ENCODE measurements at regions not wholly inside any gene's neighbourhood (a gene's known extent, or its start where the extent isn't known, plus 50 kb on each side); places are given as distances from the start of the nearest gene placed in this dataset.

GRCh38 chr11:26040339-26040738 is 291.6 kb upstream of the ANO3 start:
- TF ChIP-seq, protein P1, sequence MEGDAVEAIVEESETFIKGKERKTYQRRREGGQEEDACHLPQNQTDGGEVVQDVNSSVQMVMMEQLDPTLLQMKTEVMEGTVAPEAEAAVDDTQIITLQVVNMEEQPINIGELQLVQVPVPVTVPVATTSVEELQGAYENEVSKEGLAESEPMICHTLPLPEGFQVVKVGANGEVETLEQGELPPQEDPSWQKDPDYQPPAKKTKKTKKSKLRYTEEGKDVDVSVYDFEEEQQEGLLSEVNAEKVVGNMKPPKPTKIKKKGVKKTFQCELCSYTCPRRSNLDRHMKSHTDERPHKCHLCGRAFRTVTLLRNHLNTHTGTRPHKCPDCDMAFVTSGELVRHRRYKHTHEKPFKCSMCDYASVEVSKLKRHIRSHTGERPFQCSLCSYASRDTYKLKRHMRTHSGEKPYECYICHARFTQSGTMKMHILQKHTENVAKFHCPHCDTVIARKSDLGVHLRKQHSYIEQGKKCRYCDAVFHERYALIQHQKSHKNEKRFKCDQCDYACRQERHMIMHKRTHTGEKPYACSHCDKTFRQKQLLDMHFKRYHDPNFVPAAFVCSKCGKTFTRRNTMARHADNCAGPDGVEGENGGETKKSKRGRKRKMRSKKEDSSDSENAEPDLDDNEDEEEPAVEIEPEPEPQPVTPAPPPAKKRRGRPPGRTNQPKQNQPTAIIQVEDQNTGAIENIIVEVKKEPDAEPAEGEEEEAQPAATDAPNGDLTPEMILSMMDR (IDR thresholded peaks at IDR 0.05), result no peak
- TF ChIP-seq POLR2A (IDR thresholded peaks at IDR 0.05), result no peak
- H3K4me1 ChIP-seq, result no peaks in the 10 kb centered on the region
- 62 to 65% methylated on average over 3 of the region's 3 CpGs for WGBS, 2 donors
- DNase-seq, result no peak
- intact Hi-C loops (cut with DNase I; ENCODE audit: low total_unique reads), result no loop called here
- no peaks in the 10 kb centered on the region for H3K27me3 ChIP-seq
- H3K4me3 ChIP-seq, result no peak overlapping the region
- H3K9me3 ChIP-seq, result no peaks in the 10 kb centered on the region
- no peak overlapping the region for H3K27ac ChIP-seq
- H3K36me3 ChIP-seq (ENCODE audit: low read depth, missing control alignments), result no peaks in the 10 kb centered on the region

- DNase-seq, result no peak
- no peaks in the 10 kb centered on the region for H3K36me3 ChIP-seq (ENCODE audit: low read depth, missing control alignments)
- peaks cover 2% of the 10 kb centered on the region for H3K4me1 ChIP-seq
- WGBS, 2 donors, result 92 to 95% methylated on average over 5 to 7 of the region's 7 CpGs
- no peak overlapping the region for H3K27ac ChIP-seq
- no peak overlapping the region for H3K4me3 ChIP-seq
- H3K27me3 ChIP-seq, result no peaks in the 10 kb centered on the region
- no peaks in the 10 kb centered on the region for H3K9me3 ChIP-seq
- intact Hi-C loops (cut with DNase I; ENCODE audit: low total_unique reads), result no loop called here
- TF ChIP-seq, protein P1 (IDR thresholded peaks at IDR 0.05), result no peak
- no peak for TF ChIP-seq POLR2A (IDR thresholded peaks at IDR 0.05)
Measured at GRCh38 chr11:26042113-26042512, 289.8 kb upstream of the ANO3 start.

GRCh38 chr11:26043665-26044064 is 288.3 kb upstream of the ANO3 start:
- H3K27ac ChIP-seq, result no peak overlapping the region
- H3K4me3 ChIP-seq, result no peak overlapping the region
- TF ChIP-seq POLR2A (IDR thresholded peaks at IDR 0.05), result no peak
- TF ChIP-seq, protein P1 (IDR thresholded peaks at IDR 0.05), result no peak
- intact Hi-C loops (cut with DNase I; ENCODE audit: low total_unique reads), result no loop called here
- no peak for DNase-seq
- H3K36me3 ChIP-seq (ENCODE audit: low read depth, missing control alignments), result no peaks in the 10 kb centered on the region
- H3K4me1 ChIP-seq, result peaks cover 5% of the 10 kb centered on the region
- no peaks in the 10 kb centered on the region for H3K9me3 ChIP-seq
- H3K27me3 ChIP-seq, result no peaks in the 10 kb centered on the region
- WGBS, 2 donors, result 84 to 97% methylated on average over 1 of the region's 1 CpG

GRCh38 chr11:26044389-26044788 is 287.5 kb upstream of the ANO3 start:
- no peaks in the 10 kb centered on the region for H3K27me3 ChIP-seq
- H3K9me3 ChIP-seq, result no peaks in the 10 kb centered on the region
- no peak for TF ChIP-seq POLR2A (IDR thresholded peaks at IDR 0.05)
- 90 to 94% methylated on average over 1 of the region's 1 CpG for WGBS, 2 donors
- intact Hi-C loops (cut with DNase I; ENCODE audit: low total_unique reads), result no loop called here
- no peaks in the 10 kb centered on the region for H3K36me3 ChIP-seq (ENCODE audit: low read depth, missing control alignments)
- H3K27ac ChIP-seq, result no peak overlapping the region
- DNase-seq, result no peak
- H3K4me1 ChIP-seq, result peaks cover 7% of the 10 kb centered on the region
- no peak overlapping the region for H3K4me3 ChIP-seq

DNA sequence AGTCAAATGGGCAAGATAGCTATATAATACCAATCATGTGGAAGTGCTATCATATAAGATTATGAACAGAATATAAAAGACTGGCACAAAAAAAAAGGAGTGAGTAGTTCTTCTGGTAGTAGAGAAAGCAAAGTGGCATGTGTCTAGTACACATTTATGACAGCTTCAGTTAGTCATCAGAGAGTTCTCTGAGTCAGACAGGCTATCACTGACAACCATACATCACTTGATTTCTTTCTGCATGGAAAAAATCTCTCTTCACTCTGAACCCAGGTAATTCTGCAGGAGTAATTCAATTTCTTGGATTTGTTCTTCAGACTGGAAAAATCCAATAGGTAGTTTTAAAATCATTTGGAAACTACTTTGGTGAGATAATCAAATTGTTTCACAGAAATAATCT is 286.8 kb upstream of the ANO3 start:
- no peaks in the 10 kb centered on the region for H3K36me3 ChIP-seq (ENCODE audit: low read depth, missing control alignments)
- peaks cover 7% of the 10 kb centered on the region for H3K4me1 ChIP-seq

More for the DNA sequence above, 286.8 kb upstream of the ANO3 start:
- intact Hi-C loops (cut with DNase I; ENCODE audit: low total_unique reads), result no loop called here
- no peak overlapping the region for H3K27ac ChIP-seq
- H3K4me3 ChIP-seq, result no peak overlapping the region
- no peak for TF ChIP-seq POLR2A (IDR thresholded peaks at IDR 0.05)
- TF ChIP-seq, protein P1 (IDR thresholded peaks at IDR 0.05), result no peak
- no peaks in the 10 kb centered on the region for H3K9me3 ChIP-seq
- H3K27me3 ChIP-seq, result no peaks in the 10 kb centered on the region
- no peak for DNase-seq
